Right ventricle myocardium superior (tissue), 1 donor: ENCODE measurements at regions not wholly inside any gene's neighbourhood (a gene's known extent, or its start where the extent isn't known, plus 50 kb on each side); places are given as distances from the start of the nearest gene placed in this dataset.
"Not testable (repeated sequence)": the region's sequence is repeated elsewhere in the genome, so short reads cannot be mapped to it uniquely, and the experiment has no call there.

Experiments used
- ATAC-seq: fragments of 200-7000 bp; cut with Tn5 transposase; one replicate; pipeline ENCODE4 v1.9.1; 2020; ENCODE audit warnings: mild to moderate bottlenecking; ENCODE audit not compliant: poor library complexity
- DNase-seq: peaks from one replicate; pipeline ENCODE4 v3.0.0-alpha.2; 2020
- intact Hi-C: fragments of 100-400 bp; cut with DNase I; formaldehyde crosslinking; loops from one replicate; pipeline ENCODE4 v1.11.2; 2022
- donor health status: DM: no; HTN: yes; CAD: no; lungs with severe emphysema.

DNA sequence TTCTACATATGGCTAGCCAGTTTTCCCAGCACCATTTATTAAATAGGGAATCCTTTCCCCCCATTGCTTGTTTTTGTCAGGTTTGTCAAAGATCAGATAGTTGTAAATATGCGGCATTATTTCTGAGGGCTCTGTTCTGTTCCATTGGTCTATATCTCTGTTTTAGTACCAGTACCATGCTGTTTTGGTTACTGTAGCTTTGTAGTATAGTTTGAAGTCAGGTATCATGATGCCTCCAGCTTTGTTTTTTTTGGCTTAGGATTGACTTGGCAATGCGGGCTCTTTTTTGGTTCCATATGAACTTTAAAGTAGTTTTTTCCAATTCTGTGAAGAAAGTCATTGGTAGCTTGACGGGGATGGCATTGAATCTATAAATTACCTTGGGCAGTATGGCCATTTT is 60.0 kb upstream of the GPC3 start:
- intact Hi-C loops, ATAC-seq, DNase-seq: not testable (repeated sequence)

DNA sequence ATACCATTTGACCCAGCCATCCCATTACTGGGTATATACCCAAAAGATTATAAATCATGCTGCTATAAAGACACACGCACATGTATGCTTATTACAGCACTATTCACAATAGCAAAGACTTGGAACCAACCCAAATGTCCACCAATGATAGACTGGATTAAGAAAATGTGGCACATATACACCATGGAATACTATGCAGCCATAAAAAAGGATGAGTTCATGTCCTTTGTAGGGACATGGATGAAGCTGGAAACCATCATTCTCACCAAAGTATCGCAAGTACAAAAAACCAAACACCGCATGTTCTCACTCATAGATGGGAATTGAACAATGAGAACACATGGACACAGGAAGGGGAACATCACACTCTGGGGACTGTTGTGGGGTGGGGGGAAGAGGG is 81.7 kb upstream of the GPC3 start:
- intact Hi-C loops, DNase-seq, ATAC-seq: not testable (repeated sequence)

DNA sequence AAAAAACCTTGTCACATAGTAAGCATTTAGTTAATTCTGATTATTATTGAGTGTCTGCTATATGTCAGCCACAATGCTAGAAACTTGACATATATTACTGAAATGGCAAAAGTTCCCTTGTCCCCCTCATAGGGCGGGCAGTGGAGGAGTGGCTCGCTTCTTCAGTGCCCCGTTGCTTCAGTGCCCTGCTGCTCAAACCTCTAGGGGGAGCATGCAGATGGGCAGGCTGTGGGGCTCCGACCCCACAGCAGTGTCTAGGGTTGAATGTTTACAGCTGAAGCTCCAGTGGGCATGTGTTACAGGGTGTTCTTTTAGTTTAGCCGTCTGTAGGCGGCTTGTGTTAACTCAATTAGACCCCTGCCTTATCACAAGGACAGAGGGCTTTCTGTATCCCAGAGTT is 86.5 kb upstream of the GPC3 start:
- DNase-seq, ATAC-seq, intact Hi-C loops: not testable (repeated sequence)

DNA sequence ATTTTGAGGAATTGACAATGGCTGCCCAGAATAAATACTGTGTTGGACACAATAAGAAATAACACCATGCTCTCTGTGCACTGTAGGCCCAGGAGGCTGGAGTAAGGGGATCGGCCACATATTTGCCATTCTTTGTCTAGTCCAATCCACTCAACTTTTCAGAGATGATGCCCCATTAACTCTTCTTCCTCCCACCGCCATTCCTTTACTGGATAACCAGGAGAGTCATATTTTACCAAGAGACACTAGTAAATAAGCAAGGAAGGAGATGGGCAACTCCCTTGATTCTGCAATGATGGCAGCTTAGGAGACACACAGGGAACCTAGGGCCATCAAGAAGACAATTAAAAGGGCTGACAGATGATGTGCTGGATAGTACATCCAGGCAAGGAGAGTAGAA is 87.9 kb upstream of the GPC3 start:
- intact Hi-C loops, result no loop called here
- no peak for ATAC-seq
- no peak for DNase-seq

DNA sequence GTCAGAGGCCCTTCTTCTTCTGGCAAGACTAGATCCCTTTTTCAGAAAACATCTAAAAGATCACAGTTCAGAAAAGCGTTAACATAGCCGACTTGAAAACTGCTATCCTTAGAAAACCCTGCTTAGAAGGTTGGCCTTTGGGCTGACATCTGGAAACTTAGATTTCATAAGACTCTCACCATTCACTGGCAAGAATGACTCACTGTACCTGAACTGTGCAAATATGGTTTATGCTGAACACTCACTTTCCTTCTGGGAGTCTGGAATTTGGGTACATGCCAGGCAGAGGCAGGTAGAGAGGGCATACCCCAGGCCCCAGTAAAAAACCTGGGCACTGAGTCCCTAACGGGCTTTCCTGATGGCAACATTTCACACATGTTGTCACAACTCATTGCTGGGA is 88.8 kb upstream of the GPC3 start:
- intact Hi-C loops, result no loop called here
- no peak for DNase-seq
- no peak for ATAC-seq

DNA sequence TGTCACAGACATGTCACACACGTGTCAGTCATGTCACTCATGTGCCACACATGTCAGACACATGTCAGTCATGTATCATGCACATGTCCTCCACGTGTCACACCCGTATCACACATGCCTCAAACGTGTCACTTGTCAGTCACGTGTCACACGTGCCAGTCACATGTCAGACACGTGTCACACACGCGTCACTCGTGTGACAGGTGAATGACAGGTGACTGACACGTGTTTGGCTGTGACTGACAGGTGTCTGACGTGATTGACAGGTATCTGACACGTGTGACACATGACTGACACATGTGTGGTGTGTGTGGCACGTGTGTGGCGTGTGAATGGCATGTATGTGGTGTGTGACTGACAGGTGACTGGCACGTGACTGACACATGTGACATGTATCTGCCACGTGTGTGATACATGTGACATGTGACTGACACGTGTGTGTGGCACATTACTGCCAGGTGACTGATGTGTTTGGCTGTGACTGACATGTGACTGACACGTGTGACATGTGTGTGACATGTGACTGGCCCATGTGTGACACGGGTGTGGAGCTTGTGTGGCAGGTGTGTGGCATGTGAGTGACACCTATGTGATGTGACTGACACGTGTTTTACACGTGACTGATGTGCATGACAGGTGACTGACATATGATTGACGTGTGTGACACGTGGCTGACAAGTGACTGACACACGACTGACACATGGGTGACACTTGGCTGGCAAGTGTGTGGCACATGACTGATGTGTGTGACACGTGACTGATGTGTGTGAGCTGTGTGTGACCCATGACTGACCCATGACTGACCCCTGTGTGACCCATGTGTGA is 90.7 kb upstream of the GPC3 start:
- no peak for DNase-seq
- intact Hi-C loops, result no loop called here
- ATAC-seq, result no peak

DNA sequence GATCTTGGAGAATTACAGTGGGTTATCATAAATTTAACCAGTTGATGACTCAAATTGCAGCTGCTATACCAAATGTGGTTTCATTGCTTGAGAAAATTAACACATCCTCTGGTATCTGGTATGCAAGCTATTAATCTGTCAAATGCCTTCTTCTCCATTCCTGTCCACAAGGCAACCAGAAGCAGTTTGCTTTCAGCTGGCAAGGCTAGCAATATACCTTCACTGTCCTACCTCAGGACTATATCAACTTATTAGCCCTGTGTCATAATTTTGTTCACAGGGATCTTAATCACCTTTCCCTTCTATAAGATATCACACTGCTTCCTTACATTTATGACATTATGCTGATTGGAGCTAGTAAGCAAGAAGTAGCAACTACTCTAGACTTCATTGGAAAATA is 110.0 kb upstream of the GPC3 start:
- ATAC-seq, result no peak
- intact Hi-C loops, result no loop called here
- no peak for DNase-seq

DNA sequence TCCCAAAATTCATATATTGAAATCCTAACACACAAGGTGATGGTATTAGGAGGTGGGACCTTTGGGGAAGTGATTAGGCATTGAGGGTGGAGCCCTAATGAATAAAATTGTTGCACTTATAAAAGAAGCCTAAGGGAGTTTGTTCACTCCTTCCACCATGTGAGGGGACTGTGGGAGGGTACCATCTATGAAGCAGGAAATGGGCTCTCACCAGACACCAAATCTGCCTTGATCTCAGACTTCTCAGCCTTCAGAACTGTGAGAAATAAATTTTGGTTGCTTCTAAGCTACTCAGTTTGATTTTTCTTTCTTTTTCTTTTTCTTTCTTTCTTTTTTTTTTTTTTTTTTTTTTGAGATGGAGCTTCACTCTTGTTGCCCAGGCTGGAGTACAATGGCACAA is 116.2 kb upstream of the GPC3 start:
- no peak for ATAC-seq
- DNase-seq, result no peak
- intact Hi-C loops, result no loop called here

DNA sequence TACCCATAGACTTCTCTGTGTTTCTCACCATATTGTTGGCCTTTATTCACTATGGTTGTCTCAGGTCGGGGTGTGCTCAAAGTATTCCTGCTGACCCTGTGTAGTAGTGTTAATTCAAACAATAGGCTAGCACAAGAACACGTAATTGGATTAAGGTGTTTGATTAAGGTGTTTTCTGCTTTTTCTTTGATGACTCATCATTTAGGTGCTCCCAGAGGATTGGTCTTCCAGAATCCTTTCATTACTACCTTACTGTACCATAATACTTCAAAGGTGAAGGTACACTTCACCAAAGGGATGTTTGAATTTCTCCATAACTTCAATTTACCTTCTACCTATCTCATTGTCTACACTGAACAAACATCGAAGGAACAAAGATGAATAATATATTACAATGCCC is 121.7 kb upstream of the CCDC160 start:
- ATAC-seq, result no peak
- DNase-seq, result no peak
- intact Hi-C loops, result no loop called here

DNA sequence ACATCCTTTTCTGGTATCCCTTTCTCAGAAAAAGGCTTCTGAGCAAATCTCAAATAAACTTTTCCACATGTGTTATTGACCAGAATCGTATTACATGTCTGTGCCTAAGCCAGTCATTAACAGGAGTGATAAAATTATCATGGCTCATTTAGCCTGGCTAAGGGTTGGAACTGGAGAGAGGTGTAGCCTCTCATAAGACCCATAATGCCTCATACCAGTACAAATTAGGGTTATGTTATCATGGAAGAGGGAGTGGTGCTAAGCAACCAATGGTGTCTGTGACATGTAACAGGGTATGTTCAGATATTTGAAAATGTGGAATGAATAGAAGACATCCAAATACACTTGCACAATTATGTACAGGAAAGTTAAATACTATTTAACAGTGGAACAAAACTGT is 99.6 kb upstream of the CCDC160 start:
- no peak for DNase-seq
- intact Hi-C loops, result no loop called here
- ATAC-seq, result no peak

DNA sequence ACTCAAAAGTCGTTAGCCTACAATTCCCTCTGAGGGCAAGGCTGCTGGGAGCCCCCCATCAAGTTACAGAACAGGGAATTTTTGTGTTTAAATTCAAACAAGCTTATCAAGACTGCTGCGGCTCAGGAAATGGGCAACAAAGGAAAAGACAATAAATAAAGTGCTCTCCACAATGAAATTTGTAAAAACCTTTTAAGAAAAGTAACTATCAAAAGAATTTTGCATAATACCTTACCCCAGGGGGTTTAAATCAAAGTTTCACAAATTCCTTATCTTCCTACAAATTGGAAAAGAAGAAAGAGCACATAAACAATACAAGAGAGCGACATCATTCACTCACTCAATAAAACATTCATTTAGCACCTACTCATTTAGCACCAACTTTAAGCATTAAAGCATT is 97.9 kb upstream of the CCDC160 start:
- intact Hi-C loops, result no loop called here
- ATAC-seq (no peak), DNase-seq (no peak)

DNA sequence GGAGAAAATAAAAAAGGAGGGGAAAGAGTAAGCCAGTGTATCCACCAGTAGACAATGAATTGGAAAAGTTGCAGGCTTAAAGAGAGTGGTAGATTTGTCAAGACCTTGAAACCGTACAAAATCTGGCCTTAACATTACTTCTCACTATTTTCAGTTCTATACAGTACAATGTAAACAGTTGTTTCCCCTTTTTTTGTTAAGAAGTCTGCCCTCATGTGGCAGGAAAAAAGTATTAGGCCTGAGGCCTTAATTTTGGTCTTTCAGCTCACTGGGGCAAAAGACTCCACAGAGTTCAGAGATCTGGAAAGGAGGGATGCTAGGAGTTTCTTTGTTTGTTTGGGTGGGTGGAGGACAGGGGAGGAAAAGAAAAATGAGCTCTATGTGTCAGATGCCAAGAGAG is 92.8 kb upstream of the CCDC160 start:
- intact Hi-C loops, result no loop called here
- ATAC-seq (no peak), DNase-seq (no peak)

DNA sequence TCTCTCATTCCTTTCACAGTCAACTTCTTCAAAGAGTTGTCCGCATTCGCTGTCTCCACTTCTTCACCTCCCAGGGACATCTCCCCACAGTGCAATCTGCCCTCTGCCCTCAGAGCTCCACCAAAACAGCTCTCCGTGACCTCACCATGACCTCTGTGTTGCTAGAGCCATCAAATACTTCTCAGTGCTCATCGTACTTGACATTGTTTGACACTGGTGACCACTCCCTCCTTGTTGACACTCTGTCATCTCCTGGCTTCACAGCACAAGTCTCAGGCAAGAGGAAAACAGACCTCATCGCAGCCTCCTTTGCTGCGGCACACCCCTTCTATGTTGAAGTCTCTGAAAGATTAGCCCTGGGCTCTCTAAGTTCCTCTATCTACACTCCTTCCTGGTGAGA is 90.5 kb upstream of the CCDC160 start:
- ATAC-seq, result no peak
- DNase-seq, result no peak
- intact Hi-C loops, result no loop called here

DNA sequence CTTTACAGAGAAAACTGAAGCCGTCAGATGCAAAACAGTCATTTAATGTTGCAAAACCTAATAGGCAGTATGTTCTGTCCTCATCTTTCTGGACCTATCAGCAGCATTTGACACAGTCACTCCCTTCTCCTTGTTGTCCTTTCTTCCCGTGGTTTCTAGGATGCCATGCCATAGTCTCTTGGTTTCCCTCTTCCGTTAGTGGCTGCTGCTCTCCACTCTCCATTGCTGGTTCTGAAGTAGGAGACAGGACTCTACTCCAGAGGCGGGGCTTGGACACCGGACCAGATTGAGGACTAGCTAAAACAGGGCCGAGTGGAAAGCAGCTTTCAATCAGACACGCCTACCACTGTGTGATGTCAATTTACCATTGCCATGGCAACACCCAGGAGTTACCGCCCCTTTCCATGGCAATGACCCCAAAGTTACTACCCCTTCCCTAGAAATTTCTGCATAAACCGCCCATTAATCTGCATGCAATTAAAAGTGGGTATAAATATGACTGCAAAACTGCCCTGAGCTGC is 88.8 kb upstream of the CCDC160 start:
- DNase-seq (no peak), ATAC-seq (no peak)
- intact Hi-C loops, result no loop called here

DNA sequence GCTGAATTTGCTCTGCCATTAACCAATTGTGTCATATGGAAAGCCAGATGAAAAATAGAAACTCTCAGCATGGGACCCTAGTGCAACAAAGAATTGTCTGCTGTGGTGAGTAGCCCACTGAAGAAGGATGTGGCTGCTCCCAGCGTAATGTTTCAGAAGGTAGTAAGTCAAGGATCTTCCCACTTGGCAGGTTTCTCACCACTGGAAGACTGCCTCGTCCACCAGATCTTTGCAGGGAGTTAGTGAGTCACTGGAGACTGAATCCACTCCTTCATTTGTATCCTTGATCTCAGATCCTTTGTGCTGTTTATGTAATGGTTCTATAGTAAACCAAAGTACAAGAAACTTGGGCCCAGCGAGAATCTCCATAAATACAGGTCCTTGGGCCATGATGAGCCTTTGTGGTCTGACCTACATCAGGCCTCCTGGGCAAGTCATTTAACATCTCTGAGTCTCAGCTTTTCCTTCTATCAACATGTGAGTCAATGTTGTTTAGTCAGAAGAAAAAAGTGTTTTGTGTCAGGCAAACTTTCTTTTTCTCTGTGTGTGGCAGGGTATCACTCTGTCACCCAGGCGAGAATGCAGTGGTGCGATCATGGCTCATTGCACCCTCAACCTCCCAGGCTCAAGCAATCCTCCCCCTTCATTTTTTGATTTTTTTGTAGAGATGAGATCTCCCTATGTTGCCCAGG is 78.0 kb upstream of the CCDC160 start:
- ATAC-seq (no peak), DNase-seq (no peak)
- intact Hi-C loops, result no loop called here

DNA sequence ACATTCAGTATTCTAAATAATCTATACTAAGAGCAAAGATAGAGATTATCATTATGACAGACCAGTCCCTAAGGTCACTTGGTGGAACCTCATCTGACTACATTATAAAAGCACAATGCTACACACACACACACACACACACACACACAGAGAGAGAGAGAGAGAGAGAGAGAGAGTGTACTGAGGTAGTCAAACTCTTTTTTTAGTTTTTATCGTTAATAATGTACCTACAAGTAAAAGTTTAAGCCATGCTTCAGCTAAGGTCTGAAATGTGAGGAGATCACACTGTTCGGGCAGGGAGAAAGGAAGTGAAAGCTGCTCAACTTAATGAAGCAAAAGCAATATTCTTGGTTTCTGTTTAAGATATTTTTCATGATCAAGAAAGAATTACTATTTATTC is 75.8 kb upstream of the CCDC160 start:
- DNase-seq (no peak), ATAC-seq (no peak)
- intact Hi-C loops, result no loop called here

DNA sequence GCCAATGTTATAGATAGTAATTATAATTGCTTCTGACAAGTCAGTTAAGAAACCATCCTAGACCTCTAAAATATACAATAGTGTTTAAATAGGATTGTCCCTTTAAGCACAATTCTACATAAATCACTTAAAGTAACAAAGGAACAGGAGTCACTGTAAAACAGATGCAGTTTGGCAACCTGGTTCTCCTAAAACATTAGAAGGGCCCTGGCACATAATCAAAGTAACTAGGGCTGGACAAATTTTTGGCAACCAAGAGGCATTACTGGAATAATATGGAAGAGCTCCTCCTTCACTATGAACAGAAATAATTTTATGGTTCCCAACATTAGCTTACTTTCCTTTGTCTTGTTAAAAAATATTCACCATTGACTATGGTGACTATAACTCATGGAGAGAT is 75.0 kb upstream of the CCDC160 start:
- intact Hi-C loops, result no loop called here
- no peak for DNase-seq
- no peak for ATAC-seq

DNA sequence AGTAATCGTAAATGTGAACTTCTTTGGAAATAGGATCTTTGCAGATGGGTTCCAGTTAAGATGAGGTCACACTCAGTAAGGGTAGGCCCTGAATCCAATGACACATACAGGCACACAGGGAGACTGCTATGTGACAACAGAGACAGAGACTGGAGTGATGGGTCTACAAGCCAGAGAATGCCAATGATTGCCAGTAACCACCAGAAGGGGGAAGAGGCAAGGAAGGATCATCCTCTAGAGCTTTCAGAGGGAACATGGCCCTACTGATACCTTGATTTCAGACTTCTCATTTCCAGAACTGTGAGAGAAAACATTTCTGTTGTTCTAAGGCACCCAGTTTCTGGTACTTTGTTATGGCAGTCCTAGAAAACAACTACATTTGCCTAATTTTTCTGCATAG is 73.1 kb upstream of the CCDC160 start:
- no peak for DNase-seq
- intact Hi-C loops, result no loop called here

DNA sequence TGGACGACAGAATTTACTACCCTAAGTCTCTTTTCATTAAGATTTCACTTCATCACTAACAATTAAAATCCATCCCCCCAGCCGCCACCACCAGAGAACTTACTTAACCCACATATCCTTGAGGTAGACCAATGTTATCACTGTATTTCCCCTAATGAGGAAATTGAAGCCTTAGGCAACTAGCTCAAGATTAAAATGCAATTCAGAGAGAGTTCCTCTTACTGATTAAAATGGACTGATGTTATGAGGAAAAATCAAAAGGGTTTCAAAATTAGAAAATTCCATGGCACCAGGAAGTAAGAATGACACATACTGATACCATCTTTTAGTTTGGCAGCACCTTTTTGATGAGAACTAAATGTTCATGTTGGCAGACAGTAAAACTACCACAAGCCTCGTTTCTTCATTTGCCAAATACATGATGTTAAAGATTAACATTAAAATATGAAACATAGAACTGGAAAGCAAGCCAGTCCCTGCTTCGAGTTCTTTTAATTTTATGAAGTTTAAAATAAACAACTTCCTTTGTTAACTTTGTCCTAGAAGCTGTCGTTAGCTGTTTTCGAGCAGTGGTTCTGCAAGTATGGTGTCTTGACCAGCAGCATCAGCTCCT is 69.3 kb upstream of the CCDC160 start:
- intact Hi-C loops, result no loop called here
- ATAC-seq, result no peak
- no peak for DNase-seq

More for the DNA sequence above, 73.1 kb upstream of the CCDC160 start:
- no peak for ATAC-seq
